ENCODE measurements at regions not wholly inside any gene's neighbourhood (a gene's known extent, or its start where the extent isn't known, plus 50 kb on each side); places are given as distances from the start of the nearest gene placed in this dataset.

- no peak for TF ChIP-seq CTCF (conservative IDR thresholded peaks at IDR 0.05; ENCODE audit: low read length)
- no peak for TF ChIP-seq EZH2phosphoT487 (IDR thresholded peaks at IDR 0.05; ENCODE audit: borderline replicate concordance, low read depth, low read length)
These were observed 135.6 kb downstream of the DUSP10 start for GRCh38 chr1:221606256-221606655.
